Sciatic nerve (tissue), 2 donors: ENCODE measurements at regions not wholly inside any gene's neighbourhood (a gene's known extent, or its start where the extent isn't known, plus 50 kb on each side); places are given as distances from the start of the nearest gene placed in this dataset.

Experiments used
- ATAC-seq: fragments of 200-7000 bp; cut with Tn5 transposase; one replicate; pipeline ENCODE4 v1.9.1; 2020; ENCODE audit warnings: mild to moderate bottlenecking, moderate library complexity
- DNase-seq: peaks from one replicate; pipeline ENCODE4 v3.0.0-alpha.2; 2020; ENCODE audit warnings: low spot score
- intact Hi-C: fragments of 100-400 bp; cut with DNase I; formaldehyde crosslinking; loops from one replicate; pipeline ENCODE4 v1.14.2; 2022
- donor health status: DM: no; HTN: no; CAD: no.
- donor health status: DM: no; HTN: no; CAD: no.

GRCh38 chr15:97755726-97756125 is 204.8 kb upstream of the ARRDC4 start:
- no peak for ATAC-seq
- intact Hi-C loops, result no loop called here
- no peak for DNase-seq

DNA sequence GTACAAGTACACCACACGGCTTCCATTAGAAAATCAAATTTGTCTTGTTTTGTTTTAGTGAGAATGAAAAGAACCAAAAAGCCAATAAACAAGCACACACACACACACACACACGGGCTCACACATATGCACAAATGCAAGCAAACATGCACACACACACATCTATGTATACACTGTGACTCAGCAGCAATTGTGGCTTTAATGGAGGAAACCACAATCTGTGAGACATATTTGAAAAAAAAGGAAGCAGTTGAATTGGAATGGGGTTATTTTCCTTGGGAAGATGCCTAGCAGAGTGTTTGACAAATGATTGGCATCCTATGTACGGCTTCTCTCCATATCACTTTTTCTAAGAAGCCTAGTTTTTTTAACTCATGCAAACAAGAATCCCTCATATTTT is 201.1 kb upstream of the ARRDC4 start:
- ATAC-seq (no peak), DNase-seq (no peak)
- intact Hi-C loops, result no loop called here

DNA sequence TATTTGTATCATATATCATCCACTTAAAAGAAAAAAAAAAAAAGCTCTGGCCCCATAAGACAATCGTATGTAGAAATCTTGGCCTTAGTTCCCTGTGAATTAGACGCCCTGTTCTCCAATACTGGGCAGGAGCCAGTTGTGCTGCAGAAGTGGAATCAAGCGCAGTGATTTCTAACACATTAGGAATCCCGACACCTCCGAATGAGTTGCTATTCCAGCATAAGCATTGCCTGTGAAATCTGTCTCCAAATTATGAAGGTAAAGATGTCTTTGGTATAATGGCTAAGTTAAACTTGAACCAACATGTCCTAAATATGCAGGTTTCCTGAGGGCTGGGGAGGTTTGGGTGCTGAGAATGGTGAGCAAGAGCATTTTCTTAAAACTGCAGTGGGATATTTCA is 199.4 kb upstream of the ARRDC4 start:
- ATAC-seq (no peak), DNase-seq (no peak)
- intact Hi-C loops, result no loop called here

GRCh38 chr15:97783240-97783639 is 177.3 kb upstream of the ARRDC4 start:
- intact Hi-C loops, result no loop called here
- DNase-seq (no peak), ATAC-seq (peak; percentile 60)

GRCh38 chr15:97786741-97787140 is 173.8 kb upstream of the ARRDC4 start:
- no peak for ATAC-seq
- intact Hi-C loops, result no loop called here

GRCh38 chr15:97790180-97790579 is 170.3 kb upstream of the ARRDC4 start:
- intact Hi-C loops, result no loop called here
- DNase-seq (no peak), ATAC-seq (no peak)

More at GRCh38 chr15:97786741-97787140, 173.8 kb upstream of the ARRDC4 start:
- DNase-seq, result no peak

GRCh38 chr15:97791824-97792792 is 168.4 kb upstream of the ARRDC4 start:
- no peak for ATAC-seq
- intact Hi-C loops, result no loop called here

GRCh38 chr15:97804950-97805349 is 155.6 kb upstream of the ARRDC4 start:
- intact Hi-C loops, result no loop called here
- ATAC-seq (no peak), DNase-seq (no peak)

More at GRCh38 chr15:97791824-97792792, 168.4 kb upstream of the ARRDC4 start:
- no peak for DNase-seq

- ATAC-seq (no peak), DNase-seq (no peak)
- intact Hi-C loops, result no loop called here
Measured at GRCh38 chr15:97806766-97807165, 153.7 kb upstream of the ARRDC4 start.

DNA sequence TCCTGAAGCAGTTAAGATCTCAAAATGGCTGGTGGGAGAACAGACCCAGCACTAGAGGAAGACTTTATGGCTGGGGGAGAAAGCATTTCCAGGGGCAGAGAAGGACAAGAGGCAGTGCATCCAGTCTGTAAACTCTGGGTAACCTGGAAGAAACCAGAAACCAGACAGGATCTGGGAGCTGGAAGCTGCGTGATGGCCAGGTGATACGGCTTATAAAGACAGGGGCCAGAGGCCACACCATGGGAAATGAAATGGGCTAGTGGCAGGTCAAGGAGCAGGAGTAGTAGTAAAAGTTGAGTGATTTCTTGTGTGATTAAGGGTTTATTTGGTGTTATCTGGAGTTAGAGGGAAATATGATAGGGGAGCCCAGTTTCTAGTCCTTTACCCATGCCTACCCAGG is 144.7 kb upstream of the ARRDC4 start:
- intact Hi-C loops, result no loop called here
- ATAC-seq (no peak), DNase-seq (no peak)

- no peak for DNase-seq
- no peak for ATAC-seq
- intact Hi-C loops, result no loop called here
Measured at GRCh38 chr15:97817276-97817890, 143.1 kb upstream of the ARRDC4 start.

DNA sequence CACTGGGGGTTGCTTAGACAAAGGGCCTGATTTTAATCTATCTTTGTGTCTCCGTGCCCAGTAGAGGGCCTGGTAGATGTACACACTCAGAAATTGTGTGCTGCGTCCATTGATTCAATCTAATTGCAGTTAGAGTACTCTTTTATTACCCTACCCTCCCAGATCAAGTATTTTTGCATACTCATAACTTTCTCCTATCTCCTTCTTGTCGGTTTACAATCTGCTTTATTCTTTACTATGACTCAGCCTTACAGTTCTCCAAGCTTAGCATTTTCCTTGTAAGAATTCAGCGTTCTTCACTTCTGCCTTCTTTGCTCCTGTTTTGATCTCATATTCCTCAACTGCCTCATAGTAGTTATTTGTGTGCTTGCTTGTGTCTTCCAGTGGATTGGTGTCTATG is 124.5 kb upstream of the ARRDC4 start:
- intact Hi-C loops, result no loop called here
- DNase-seq (no peak), ATAC-seq (no peak)

GRCh38 chr15:97837896-97838295 is 122.6 kb upstream of the ARRDC4 start:
- intact Hi-C loops, result no loop called here
- ATAC-seq (no peak), DNase-seq (no peak)

- DNase-seq (no peak), ATAC-seq (no peak)
- intact Hi-C loops, result no loop called here
Measured at GRCh38 chr15:97838606-97839210, 121.8 kb upstream of the ARRDC4 start.

GRCh38 chr15:97840501-97840900 is 120.0 kb upstream of the ARRDC4 start:
- no peak for DNase-seq
- no peak for ATAC-seq
- intact Hi-C loops, result no loop called here

GRCh38 chr15:97841558-97841957 is 118.9 kb upstream of the ARRDC4 start:
- intact Hi-C loops, result no loop called here
- DNase-seq, result no peak
- no peak for ATAC-seq

- ATAC-seq (no peak), DNase-seq (no peak)
- intact Hi-C loops, result no loop called here
Measured at GRCh38 chr15:97849183-97849582, 111.3 kb upstream of the ARRDC4 start.

DNA sequence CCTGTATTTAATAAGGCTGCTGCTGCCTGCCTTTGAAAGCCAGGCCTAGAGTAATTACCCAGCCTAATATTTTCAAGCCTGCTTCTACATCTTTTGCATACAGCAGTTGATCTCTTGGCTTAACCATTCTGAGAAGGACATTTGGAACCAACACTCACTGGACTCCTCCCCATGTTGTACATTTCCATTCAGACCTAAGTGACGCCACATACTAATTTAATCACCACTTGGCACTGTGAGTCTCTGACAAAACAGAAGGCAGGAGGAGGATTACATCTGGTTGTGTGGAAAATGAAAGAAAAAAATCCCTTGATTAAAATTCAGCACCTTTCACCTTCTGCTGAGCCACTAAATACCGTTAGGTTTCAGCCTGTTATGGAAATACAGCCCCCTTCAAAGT is 102.2 kb upstream of the ARRDC4 start:
- ATAC-seq, result no peak
- no peak for DNase-seq
- intact Hi-C loops, result no loop called here

GRCh38 chr15:97861529-97862260 is 98.8 kb upstream of the ARRDC4 start:
- no peak for DNase-seq
- ATAC-seq, result no peak
- intact Hi-C loops, result loop anchor here (1.0 kb wide), 1 partner anchor 22 kb away; no protein-coding TSS in a partner anchor
